ENCODE measurements at regions not wholly inside any gene's neighbourhood (a gene's known extent, or its start where the extent isn't known, plus 50 kb on each side); places are given as distances from the start of the nearest gene placed in this dataset.

DNA sequence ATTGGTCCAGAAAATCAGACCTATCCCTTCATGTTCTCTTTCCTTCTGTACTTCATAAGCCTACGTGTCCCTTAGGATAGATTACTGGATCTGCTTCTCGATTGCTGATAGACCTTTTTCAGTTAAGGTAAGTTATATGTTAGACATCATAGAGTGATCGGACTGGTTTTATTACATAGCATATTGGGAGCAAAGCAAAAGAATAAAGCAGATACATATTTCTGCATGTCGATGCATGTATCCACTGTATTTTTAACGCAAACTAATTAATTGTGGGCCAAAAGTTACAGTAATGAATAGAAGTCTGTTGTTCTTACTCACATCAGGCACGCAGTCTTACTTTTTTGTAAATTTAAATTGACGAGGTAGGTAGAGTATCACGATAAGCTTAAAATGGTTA, 106.4 kb downstream of the SLIT2 start:
- TF ChIP-seq, protein P1, sequence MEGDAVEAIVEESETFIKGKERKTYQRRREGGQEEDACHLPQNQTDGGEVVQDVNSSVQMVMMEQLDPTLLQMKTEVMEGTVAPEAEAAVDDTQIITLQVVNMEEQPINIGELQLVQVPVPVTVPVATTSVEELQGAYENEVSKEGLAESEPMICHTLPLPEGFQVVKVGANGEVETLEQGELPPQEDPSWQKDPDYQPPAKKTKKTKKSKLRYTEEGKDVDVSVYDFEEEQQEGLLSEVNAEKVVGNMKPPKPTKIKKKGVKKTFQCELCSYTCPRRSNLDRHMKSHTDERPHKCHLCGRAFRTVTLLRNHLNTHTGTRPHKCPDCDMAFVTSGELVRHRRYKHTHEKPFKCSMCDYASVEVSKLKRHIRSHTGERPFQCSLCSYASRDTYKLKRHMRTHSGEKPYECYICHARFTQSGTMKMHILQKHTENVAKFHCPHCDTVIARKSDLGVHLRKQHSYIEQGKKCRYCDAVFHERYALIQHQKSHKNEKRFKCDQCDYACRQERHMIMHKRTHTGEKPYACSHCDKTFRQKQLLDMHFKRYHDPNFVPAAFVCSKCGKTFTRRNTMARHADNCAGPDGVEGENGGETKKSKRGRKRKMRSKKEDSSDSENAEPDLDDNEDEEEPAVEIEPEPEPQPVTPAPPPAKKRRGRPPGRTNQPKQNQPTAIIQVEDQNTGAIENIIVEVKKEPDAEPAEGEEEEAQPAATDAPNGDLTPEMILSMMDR (conservative IDR thresholded peaks at IDR 0.05; ENCODE audit: low read length): no peak
- no peak for TF ChIP-seq EZH2phosphoT487 (IDR thresholded peaks at IDR 0.05; ENCODE audit: borderline replicate concordance, low read depth, low read length)

All from OCI-LY7 (cell line).